HEK293 (cell line): ENCODE measurements at regions not wholly inside any gene's neighbourhood (a gene's known extent, or its start where the extent isn't known, plus 50 kb on each side); places are given as distances from the start of the nearest gene placed in this dataset.

ENCODE experiments used
- CTCF ChIA-PET: fragments of 350-600 bp; formaldehyde crosslinking; extraction: SDS; loops from one replicate; lab custom pipeline; 2021; ENCODE audit warnings: antibody characterized with exemption; lab: Yijun Ruan, JAX
- POLR2A ChIA-PET: fragments of 300-600 bp; formaldehyde crosslinking; extraction: SDS; loops from one replicate; lab custom pipeline; 2020; ENCODE audit warnings: antibody characterized with exemption, inconsistent platforms; lab: Yijun Ruan, JAX
- H3K27ac ChIP-seq: fragments of 200-500 bp; sonication (Bioruptor generic); 2 replicates; pipeline ENCODE4 v1.5.1; 2014; ENCODE audit warnings: low read depth, low read length, control low read depth, inconsistent platforms; ENCODE audit errors: extremely low read depth
- H3K36me3 ChIP-seq, 2 experiments: fragments of 200-500 bp in 1 of 2; sonication (Bioruptor generic) in 1 of 2; 1 replicate in 1 of 2; 2 replicates in 1 of 2; pipeline ENCODE4 v1.5.1; 2014 to 2017; ENCODE audit warnings: inconsistent platforms in 2 of 2, low read length in 2 of 2; ENCODE audit not compliant: control insufficient read depth in 2 of 2, insufficient read depth in 1 of 2
- H3K4me1 ChIP-seq: fragments of 200-500 bp; sonication (Bioruptor generic); 2 replicates; pipeline ENCODE4 v1.5.1; 2014; ENCODE audit warnings: mild to moderate bottlenecking, low read length, inconsistent platforms; ENCODE audit not compliant: control insufficient read depth, insufficient read depth
- H3K4me3 ChIP-seq: 2 replicates; pipeline ENCODE4 v1.5.1; 2011; ENCODE audit warnings: low read depth, mild to moderate bottlenecking, control low read depth, low read length, moderate library complexity
- H3K9me3 ChIP-seq: fragments of 200-500 bp; sonication (Bioruptor generic); 2 replicates; pipeline ENCODE4 v1.5.1; 2014; ENCODE audit warnings: low read depth, low read length, inconsistent platforms; ENCODE audit not compliant: control insufficient read depth, insufficient read depth
- ATF2 ChIP-seq: fragments of 450-650 bp; formaldehyde crosslinking; IDR thresholded peaks from 2 replicates; pipeline ENCODE4 v1.5.1; 2016; ENCODE audit warnings: missing biosample characterization, missing genetic modification characterization, low read depth
- EGR2 ChIP-seq: fragments of 450-650 bp; formaldehyde crosslinking; IDR thresholded peaks from 2 replicates; pipeline ENCODE4 v1.5.1; 2016; ENCODE audit warnings: low read depth, missing biosample characterization, missing genetic modification characterization
- HOXC10 ChIP-seq: sonication (generic); formaldehyde crosslinking; IDR thresholded peaks from 2 replicates; pipeline ENCODE4 v1.8.1; 2023; ENCODE audit warnings: mild to moderate bottlenecking, missing genetic modification reagents
- KLF17 ChIP-seq: fragments of 450-650 bp; formaldehyde crosslinking; IDR thresholded peaks from 2 replicates; pipeline ENCODE4 v1.5.1; 2016; ENCODE audit warnings: missing biosample characterization, missing genetic modification characterization
- MZF1 ChIP-seq: fragments of 450-650 bp; formaldehyde crosslinking; IDR thresholded peaks from 2 replicates; pipeline ENCODE4 v1.5.1; 2017; ENCODE audit warnings: missing biosample characterization, missing genetic modification characterization, borderline replicate concordance
- PATZ1 ChIP-seq: fragments of 450-650 bp; formaldehyde crosslinking; IDR thresholded peaks from 2 replicates; pipeline ENCODE4 v1.5.1; 2016; ENCODE audit warnings: missing biosample characterization, missing genetic modification characterization
- PBX3 ChIP-seq: sonication (generic); formaldehyde crosslinking; IDR thresholded peaks from 2 replicates; pipeline ENCODE4 v1.8.1; 2022; ENCODE audit warnings: mild to moderate bottlenecking, moderate library complexity, missing genetic modification reagents
- SALL2 ChIP-seq: fragments of 450-650 bp; formaldehyde crosslinking; IDR thresholded peaks from 2 replicates; pipeline ENCODE4 v1.5.0; 2017; ENCODE audit warnings: missing biosample characterization, mild to moderate bottlenecking, missing genetic modification characterization, borderline replicate concordance
- SCRT1 ChIP-seq: fragments of 450-650 bp; formaldehyde crosslinking; IDR thresholded peaks from 2 replicates; pipeline ENCODE4 v1.5.1; 2016; ENCODE audit warnings: missing biosample characterization, missing genetic modification characterization, borderline replicate concordance
- SCRT2 ChIP-seq: fragments of 450-650 bp; formaldehyde crosslinking; IDR thresholded peaks from 2 replicates; pipeline ENCODE4 v1.5.1; 2016; ENCODE audit warnings: missing biosample characterization, missing genetic modification characterization
- SP2 ChIP-seq: fragments of 450-650 bp; formaldehyde crosslinking; IDR thresholded peaks from 2 replicates; pipeline ENCODE4 v1.5.1; 2016; ENCODE audit warnings: missing biosample characterization, missing genetic modification characterization
- ZBTB20 ChIP-seq: fragments of 450-650 bp; formaldehyde crosslinking; IDR thresholded peaks from 2 replicates; pipeline ENCODE4 v1.5.1; 2016; ENCODE audit warnings: missing biosample characterization, missing genetic modification characterization
- ZBTB6 ChIP-seq: fragments of 450-650 bp; formaldehyde crosslinking; IDR thresholded peaks from 2 replicates; pipeline ENCODE4 v1.5.1; 2017; ENCODE audit warnings: missing biosample characterization, missing genetic modification characterization
- ZBTB7A ChIP-seq: fragments of 450-650 bp; formaldehyde crosslinking; IDR thresholded peaks from 2 replicates; pipeline ENCODE4 v1.5.1; 2016; ENCODE audit warnings: low read depth, missing biosample characterization, missing genetic modification characterization
- ZBTB8A ChIP-seq: fragments of 450-650 bp; formaldehyde crosslinking; IDR thresholded peaks from 2 replicates; pipeline ENCODE4 v1.5.1; 2016; ENCODE audit warnings: missing biosample characterization, missing genetic modification characterization
- ZFP37 ChIP-seq: fragments of 450-650 bp; formaldehyde crosslinking; IDR thresholded peaks from 2 replicates; pipeline ENCODE4 v1.5.1; 2016; ENCODE audit warnings: missing biosample characterization, missing genetic modification characterization
- ZNF132 ChIP-seq: fragments of 450-650 bp; formaldehyde crosslinking; IDR thresholded peaks from 2 replicates; pipeline ENCODE4 v1.5.1; 2017; ENCODE audit warnings: missing biosample characterization, missing genetic modification characterization, borderline replicate concordance
- ZNF146 ChIP-seq: fragments of 450-650 bp; formaldehyde crosslinking; IDR thresholded peaks from 2 replicates; pipeline ENCODE4 v1.5.1; 2016; ENCODE audit warnings: missing biosample characterization, missing genetic modification characterization
- ZNF157 ChIP-seq: fragments of 450-650 bp; formaldehyde crosslinking; IDR thresholded peaks from 2 replicates; pipeline ENCODE4 v1.5.1; 2016; ENCODE audit warnings: missing biosample characterization, missing genetic modification characterization
- ZNF174 ChIP-seq: fragments of 450-650 bp; formaldehyde crosslinking; IDR thresholded peaks from 2 replicates; pipeline ENCODE4 v1.5.0; 2017; ENCODE audit warnings: missing biosample characterization, mild to moderate bottlenecking, missing genetic modification characterization
- ZNF302 ChIP-seq: fragments of 450-650 bp; formaldehyde crosslinking; IDR thresholded peaks from 2 replicates; pipeline ENCODE4 v1.5.1; 2016; ENCODE audit warnings: missing biosample characterization, missing genetic modification characterization, low read depth
- ZNF391 ChIP-seq: fragments of 450-650 bp; formaldehyde crosslinking; IDR thresholded peaks from 2 replicates; pipeline ENCODE4 v1.5.1; 2016; ENCODE audit warnings: low read depth, missing biosample characterization, missing genetic modification characterization, borderline replicate concordance
- ZNF521 ChIP-seq: fragments of 450-650 bp; formaldehyde crosslinking; IDR thresholded peaks from 2 replicates; pipeline ENCODE4 v1.5.1; 2017; ENCODE audit warnings: missing biosample characterization, mild to moderate bottlenecking, missing genetic modification characterization
- ZNF544 ChIP-seq: fragments of 450-650 bp; formaldehyde crosslinking; IDR thresholded peaks from 2 replicates; pipeline ENCODE4 v1.5.0; 2017; ENCODE audit warnings: missing biosample characterization, missing genetic modification characterization
- ZNF571 ChIP-seq: fragments of 450-650 bp; formaldehyde crosslinking; IDR thresholded peaks from 2 replicates; pipeline ENCODE4 v1.5.0; 2017; ENCODE audit warnings: missing biosample characterization, missing genetic modification characterization
- ZNF670 ChIP-seq: fragments of 450-650 bp; formaldehyde crosslinking; IDR thresholded peaks from 2 replicates; pipeline ENCODE4 v1.5.1; 2016; ENCODE audit warnings: missing biosample characterization, missing genetic modification characterization, low read depth
- ZNF785 ChIP-seq: fragments of 450-650 bp; formaldehyde crosslinking; IDR thresholded peaks from 2 replicates; pipeline ENCODE4 v1.5.1; 2016; ENCODE audit warnings: missing biosample characterization, missing genetic modification characterization

GRCh38 chr18:65995206-65995605 is 244.4 kb downstream of the CDH7 start:
- no peak for TF ChIP-seq SP2 (tag by site-specific recombination)
- TF ChIP-seq ZFP37: no peak
- TF ChIP-seq ATF2 (tag by site-specific recombination): no peak
- no peak for TF ChIP-seq EGR2
- no peak for TF ChIP-seq ZNF670 (tag by site-specific recombination)
- TF ChIP-seq ZNF157 (tag by site-specific recombination): no peak
- no peak for TF ChIP-seq ZNF391
- TF ChIP-seq MZF1 (tag by site-specific recombination): no peak
- no peak for TF ChIP-seq PBX3 (CRISPR knock-in tag)
- no peak for TF ChIP-seq ZNF521 (tag by site-specific recombination)
- H3K36me3 ChIP-seq: no peaks in the 10 kb centered on the region
- 0 out of 2 replicates have a peak, but pooled peaks cover 9% of the 10 kb centered on the region for H3K4me1 ChIP-seq
- H3K27ac ChIP-seq: no peak overlapping the region
- POLR2A ChIA-PET: no interaction called here
- H3K4me3 ChIP-seq: no peak overlapping the region
- CTCF ChIA-PET: interaction anchor here (0.6 kb wide), 1 partner anchor 875 kb away, joined by 3 read pairs; no protein-coding TSS in a partner anchor
- no peaks in the 10 kb centered on the region for H3K9me3 ChIP-seq

- no peaks in the 10 kb centered on the region for H3K36me3 ChIP-seq
- H3K4me3 ChIP-seq: no peak overlapping the region
- 0 out of 2 replicates have a peak, but pooled peaks cover 9% of the 10 kb centered on the region for H3K4me1 ChIP-seq
- TF ChIP-seq ZNF544 (tag by site-specific recombination) (no peak), KLF17 (no peak), SCRT2 (tag by site-specific recombination) (no peak), HOXC10 (CRISPR knock-in tag) (no peak), ZBTB20 (tag by site-specific recombination) (no peak), ZNF132 (tag by site-specific recombination) (no peak), SCRT1 (tag by site-specific recombination) (no peak), ZNF146 (tag by site-specific recombination) (no peak), ZNF302 (tag by site-specific recombination) (no peak), ZNF174 (tag by site-specific recombination) (no peak), ZBTB8A (tag by site-specific recombination) (no peak), ZBTB7A (no peak), ZNF785 (no peak), ZNF571 (tag by site-specific recombination) (no peak), ZBTB6 (tag by site-specific recombination) (no peak), PATZ1 (tag by site-specific recombination) (no peak), SALL2 (tag by site-specific recombination) (no peak)
- no peaks in the 10 kb centered on the region for H3K9me3 ChIP-seq
- H3K27ac ChIP-seq: no peak overlapping the region
- ChIA-PET CTCF (no interaction called here), POLR2A (no interaction called here)
Observed at GRCh38 chr18:65994302-65994701, 243.5 kb downstream of the CDH7 start.
